Stimulated activated naive CD8-positive, alpha-beta T cell treated with anti-CD3 and anti-CD28 coated beads, Interleukin-15, Interleukin-2, amounts not matched to agents 100 ng/mL and 50 ng/mL, for 24 hours (primary cell): ENCODE measurements at regions not wholly inside any gene's neighbourhood (a gene's known extent, or its start where the extent isn't known, plus 50 kb on each side); places are given as distances from the start of the nearest gene placed in this dataset.

ENCODE experiments used
- H3K27ac Mint-ChIP-seq: one replicate; pipeline ENCODE4 v1.8.0; 2021; ENCODE audit warnings: mild to moderate bottlenecking, mixed read lengths
- H3K27me3 Mint-ChIP-seq: one replicate; pipeline ENCODE4 v1.8.0; 2021; ENCODE audit warnings: mixed read lengths
- H3K36me3 Mint-ChIP-seq: one replicate; pipeline ENCODE4 v1.8.0; 2021; ENCODE audit warnings: low read depth, mixed read lengths
- H3K4me1 Mint-ChIP-seq: one replicate; pipeline ENCODE4 v1.8.0; 2021; ENCODE audit warnings: low read depth, mixed read lengths
- H3K4me3 Mint-ChIP-seq: one replicate; pipeline ENCODE4 v1.8.0; 2021; ENCODE audit warnings: mild to moderate bottlenecking, mixed read lengths
- H3K9me3 Mint-ChIP-seq: one replicate; pipeline ENCODE4 v1.8.0; 2021; ENCODE audit warnings: mixed read lengths

DNA sequence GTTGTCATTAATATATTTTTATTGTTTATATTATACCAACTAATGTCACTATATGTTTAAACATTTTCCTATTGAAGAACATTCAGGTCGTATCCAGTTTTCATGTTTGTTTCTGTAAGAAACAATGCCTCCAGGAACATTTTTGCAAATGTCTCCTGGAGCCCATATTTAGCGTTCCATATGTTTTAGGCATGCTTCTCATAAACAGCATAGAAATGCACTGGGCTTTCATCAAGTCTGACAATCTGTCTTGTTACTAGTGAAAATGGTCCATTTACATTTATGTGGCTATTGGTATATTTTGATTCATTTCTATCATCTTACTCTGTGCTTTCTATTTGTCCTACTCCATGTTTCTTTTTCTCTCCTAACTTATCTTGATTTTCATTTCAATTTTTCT, 431.7 kb downstream of the TFAP2A start:
- Mint-ChIP-seq H3K27me3 (no peaks in the 10 kb centered on the region), H3K36me3 (no peaks in the 10 kb centered on the region), H3K27ac (no peak overlapping the region), H3K4me1 (no peaks in the 10 kb centered on the region), H3K4me3 (no peak overlapping the region), H3K9me3 (peaks cover 4% of the 10 kb centered on the region)

DNA sequence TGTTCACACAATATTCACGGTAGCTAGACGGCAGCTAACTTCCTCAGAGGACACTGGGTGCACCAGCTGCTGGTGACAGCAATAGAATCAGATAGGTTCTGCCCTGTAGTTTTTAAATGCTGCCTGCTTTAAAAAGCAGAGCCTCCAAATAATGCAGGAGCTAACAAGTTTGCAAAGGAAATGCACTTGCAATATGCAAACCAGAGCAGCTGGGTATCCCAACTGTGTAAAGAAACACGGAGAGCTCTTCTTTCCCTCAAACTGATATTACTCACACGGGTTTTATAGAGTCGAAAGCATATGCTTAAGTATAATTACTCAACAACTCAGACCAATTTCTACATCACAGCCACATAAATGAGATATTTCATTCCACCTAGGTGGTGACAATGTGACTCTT, 432.7 kb downstream of the TFAP2A start:
- H3K9me3 Mint-ChIP-seq = peaks cover 4% of the 10 kb centered on the region
- H3K4me3 Mint-ChIP-seq = no peak overlapping the region
- no peak overlapping the region for H3K27ac Mint-ChIP-seq
- no peaks in the 10 kb centered on the region for H3K4me1 Mint-ChIP-seq
- no peaks in the 10 kb centered on the region for H3K36me3 Mint-ChIP-seq
- H3K27me3 Mint-ChIP-seq = no peaks in the 10 kb centered on the region

DNA sequence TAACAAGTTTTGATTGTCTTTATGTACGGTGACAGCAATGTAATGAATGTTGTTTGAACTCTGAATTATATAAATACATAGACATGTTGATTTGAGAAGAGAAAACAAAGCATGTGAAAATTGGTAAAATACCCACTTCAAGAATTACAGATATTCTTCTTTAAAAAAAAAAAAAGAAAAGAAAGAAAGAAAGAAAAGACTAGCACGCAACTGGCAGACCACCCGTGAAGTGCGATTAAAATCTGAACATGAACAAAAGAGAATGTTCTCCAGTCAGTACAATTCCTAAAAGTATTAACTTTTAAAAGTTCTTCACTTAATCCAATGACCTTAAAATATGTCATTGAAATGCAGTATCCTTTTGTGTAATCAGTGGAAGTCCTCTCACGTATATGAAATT, 434.9 kb downstream of the TFAP2A start:
- Mint-ChIP-seq H3K4me3 (no peak overlapping the region), H3K36me3 (no peaks in the 10 kb centered on the region)

DNA sequence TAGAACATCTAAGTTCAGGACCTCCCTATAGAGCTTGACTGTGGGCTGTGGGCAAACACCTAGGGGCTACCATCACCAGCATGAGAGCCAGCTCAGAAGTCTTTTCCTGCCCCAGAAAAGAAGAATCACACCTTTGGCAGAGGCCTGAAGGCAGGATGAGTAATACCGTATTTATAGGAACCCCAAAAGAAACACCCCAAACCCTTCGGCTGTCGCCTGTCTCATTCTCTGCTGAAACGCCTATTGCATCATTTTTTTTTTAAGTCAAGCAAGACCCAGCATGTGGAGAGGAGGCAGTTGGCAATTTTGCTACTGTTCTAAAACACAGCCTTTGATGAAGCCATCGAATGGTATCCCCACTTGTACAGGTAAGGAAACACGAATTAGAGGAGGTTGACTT, 436.4 kb downstream of the TFAP2A start:
- Mint-ChIP-seq H3K4me3 (no peak overlapping the region), H3K27ac (no peak overlapping the region), H3K27me3 (no peaks in the 10 kb centered on the region), H3K36me3 (no peaks in the 10 kb centered on the region), H3K4me1 (no peaks in the 10 kb centered on the region), H3K9me3 (peaks cover 9% of the 10 kb centered on the region)

More for the DNA sequence above, 434.9 kb downstream of the TFAP2A start:
- Mint-ChIP-seq H3K4me1 (no peaks in the 10 kb centered on the region), H3K27ac (no peak overlapping the region), H3K9me3 (peaks cover 12% of the 10 kb centered on the region), H3K27me3 (no peaks in the 10 kb centered on the region)

DNA sequence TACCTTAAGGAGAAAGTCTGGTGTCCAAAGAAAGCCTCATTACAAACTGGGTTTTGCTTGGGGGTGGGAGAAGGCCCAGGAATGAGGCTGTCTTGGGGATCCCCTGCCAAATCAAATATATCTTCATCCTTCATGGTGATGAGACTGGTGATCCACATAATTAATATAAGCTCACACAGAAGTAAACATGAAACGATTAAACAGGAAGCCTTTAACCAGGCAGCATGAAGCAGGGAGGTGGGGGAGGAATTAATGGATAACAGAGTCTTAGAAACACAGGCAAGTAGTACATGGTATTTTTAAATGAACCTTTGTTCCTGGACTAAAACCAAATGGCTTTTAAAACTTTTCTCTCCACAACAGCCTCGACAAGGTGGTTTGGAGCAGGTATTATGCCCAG, 437.5 kb downstream of the TFAP2A start:
- no peaks in the 10 kb centered on the region for H3K27me3 Mint-ChIP-seq
- no peak overlapping the region for H3K4me3 Mint-ChIP-seq
- no peaks in the 10 kb centered on the region for H3K4me1 Mint-ChIP-seq
- H3K27ac Mint-ChIP-seq = no peak overlapping the region
- H3K36me3 Mint-ChIP-seq = no peaks in the 10 kb centered on the region
- H3K9me3 Mint-ChIP-seq = peaks cover 12% of the 10 kb centered on the region

DNA sequence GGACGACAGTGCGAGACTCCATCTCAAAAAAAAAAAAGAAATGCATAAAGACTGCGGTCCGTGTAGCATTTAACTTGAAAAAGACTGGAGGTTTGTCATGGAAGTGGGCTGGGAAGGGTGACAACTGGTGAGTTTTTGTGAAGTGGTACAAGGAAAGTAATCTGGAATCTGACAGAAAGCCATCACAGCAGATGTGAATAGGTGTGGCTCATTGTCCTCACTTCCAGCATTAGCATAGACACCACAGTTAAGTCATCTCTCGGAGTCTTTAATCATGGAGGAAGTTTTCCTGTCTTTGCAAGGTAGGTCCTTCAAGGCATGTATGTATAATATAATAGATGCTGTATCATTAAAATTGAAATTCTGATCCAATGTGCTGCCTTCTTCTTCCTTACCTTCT, 453.2 kb downstream of the TFAP2A start:
- no peak overlapping the region for H3K4me3 Mint-ChIP-seq
- H3K27ac Mint-ChIP-seq = no peak overlapping the region
- H3K9me3 Mint-ChIP-seq = peaks cover 11% of the 10 kb centered on the region
- no peaks in the 10 kb centered on the region for H3K4me1 Mint-ChIP-seq
- no peaks in the 10 kb centered on the region for H3K36me3 Mint-ChIP-seq
- H3K27me3 Mint-ChIP-seq = no peaks in the 10 kb centered on the region

DNA sequence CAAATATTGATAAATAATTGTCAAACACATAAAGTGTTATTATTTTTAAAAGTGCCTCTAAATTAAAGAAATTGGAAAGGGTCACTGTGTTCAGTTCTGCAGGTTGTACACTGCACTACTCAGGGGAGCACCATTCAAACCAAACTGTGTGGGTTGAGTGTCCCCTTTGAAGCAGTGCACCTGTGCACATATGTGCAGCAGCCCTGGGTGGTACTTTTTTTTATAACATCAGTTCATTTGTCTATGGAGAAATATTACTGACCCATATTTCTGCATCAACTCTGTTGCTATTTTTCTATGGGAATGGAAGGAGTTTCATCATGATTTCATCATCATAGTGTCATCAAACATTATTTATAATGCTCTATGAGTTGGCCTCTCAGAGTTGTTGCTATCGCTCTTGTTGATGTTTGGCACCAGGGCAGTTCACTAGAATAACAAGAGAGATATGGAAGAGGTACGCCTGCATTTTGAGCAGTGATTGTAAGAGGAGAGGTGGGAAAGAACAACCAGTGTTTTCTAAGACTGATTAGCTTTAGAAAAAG, 457.6 kb downstream of the TFAP2A start:
- H3K4me3 Mint-ChIP-seq = no peak overlapping the region
- H3K9me3 Mint-ChIP-seq = peaks cover 12% of the 10 kb centered on the region
- H3K4me1 Mint-ChIP-seq = no peaks in the 10 kb centered on the region
- H3K27me3 Mint-ChIP-seq = no peaks in the 10 kb centered on the region
- H3K36me3 Mint-ChIP-seq = no peaks in the 10 kb centered on the region
- no peak overlapping the region for H3K27ac Mint-ChIP-seq

DNA sequence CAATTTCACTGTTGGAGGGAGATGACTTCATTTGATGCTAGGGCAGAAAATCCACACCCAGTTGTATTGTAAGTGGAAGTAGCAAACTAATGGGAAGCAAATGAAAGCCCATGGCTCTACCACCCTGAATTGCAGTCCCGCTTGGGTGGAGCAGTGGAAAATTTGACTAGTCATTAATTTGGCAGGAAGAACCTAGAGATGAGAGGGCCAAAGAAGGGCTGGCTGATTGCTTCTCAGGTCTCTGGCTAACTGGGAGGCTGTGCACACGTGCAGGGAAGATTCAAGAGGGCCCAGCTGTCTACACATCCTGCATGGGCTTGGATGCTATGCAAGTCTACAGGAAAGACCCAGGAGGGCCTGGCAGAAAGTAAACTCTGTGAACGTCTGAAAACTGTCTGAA, 466.2 kb downstream of the TFAP2A start:
- H3K9me3 Mint-ChIP-seq = peaks cover 11% of the 10 kb centered on the region

DNA sequence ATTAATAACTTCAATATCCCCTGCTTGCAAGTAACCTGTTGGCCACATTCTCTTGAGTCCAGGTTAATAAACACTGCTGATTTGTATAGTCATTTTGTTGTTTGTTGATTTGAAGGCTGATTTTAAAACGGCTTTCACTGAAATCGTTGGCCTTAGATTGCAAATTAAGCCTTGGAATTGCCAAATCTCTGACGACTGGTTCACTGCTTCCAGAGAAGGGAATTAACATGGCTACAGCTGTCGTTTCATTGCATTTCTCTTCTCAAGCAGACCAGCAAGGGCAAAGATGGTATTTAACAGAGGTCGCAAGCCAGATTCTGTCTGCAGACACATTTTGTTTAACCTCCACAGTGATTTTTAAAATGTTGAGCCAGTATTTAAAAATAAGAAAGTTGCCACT, 470.9 kb downstream of the TFAP2A start:
- Mint-ChIP-seq H3K4me1 (no peaks in the 10 kb centered on the region), H3K9me3 (peaks cover 4% of the 10 kb centered on the region), H3K36me3 (no peaks in the 10 kb centered on the region), H3K27ac (no peak overlapping the region), H3K27me3 (no peaks in the 10 kb centered on the region), H3K4me3 (no peak overlapping the region)

More for the DNA sequence above, 466.2 kb downstream of the TFAP2A start:
- Mint-ChIP-seq H3K4me1 (no peaks in the 10 kb centered on the region), H3K27ac (no peak overlapping the region), H3K4me3 (no peak overlapping the region), H3K36me3 (no peaks in the 10 kb centered on the region), H3K27me3 (no peaks in the 10 kb centered on the region)

DNA sequence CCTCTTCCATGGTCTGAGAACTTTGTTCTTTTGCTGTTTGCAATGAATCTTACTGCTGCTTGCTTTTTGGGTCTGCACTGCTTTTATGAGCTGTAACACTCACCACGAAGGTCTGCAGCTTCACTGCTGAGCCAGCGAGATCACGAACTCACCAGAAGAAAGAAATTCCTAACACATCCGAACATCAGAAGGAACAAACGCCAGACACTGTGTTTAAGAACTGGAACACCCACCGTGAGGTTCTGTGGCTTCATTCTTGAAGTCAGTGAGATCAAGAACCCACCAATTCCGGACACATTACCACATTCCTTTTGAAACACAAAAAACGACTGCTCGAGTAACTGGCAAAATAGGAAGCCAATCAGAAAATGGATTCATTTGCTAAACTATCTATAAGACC, 471.8 kb downstream of the TFAP2A start:
- Mint-ChIP-seq H3K9me3 (peaks cover 3% of the 10 kb centered on the region), H3K4me1 (no peaks in the 10 kb centered on the region), H3K36me3 (no peaks in the 10 kb centered on the region), H3K4me3 (no peak overlapping the region), H3K27ac (no peak overlapping the region), H3K27me3 (no peaks in the 10 kb centered on the region)

DNA sequence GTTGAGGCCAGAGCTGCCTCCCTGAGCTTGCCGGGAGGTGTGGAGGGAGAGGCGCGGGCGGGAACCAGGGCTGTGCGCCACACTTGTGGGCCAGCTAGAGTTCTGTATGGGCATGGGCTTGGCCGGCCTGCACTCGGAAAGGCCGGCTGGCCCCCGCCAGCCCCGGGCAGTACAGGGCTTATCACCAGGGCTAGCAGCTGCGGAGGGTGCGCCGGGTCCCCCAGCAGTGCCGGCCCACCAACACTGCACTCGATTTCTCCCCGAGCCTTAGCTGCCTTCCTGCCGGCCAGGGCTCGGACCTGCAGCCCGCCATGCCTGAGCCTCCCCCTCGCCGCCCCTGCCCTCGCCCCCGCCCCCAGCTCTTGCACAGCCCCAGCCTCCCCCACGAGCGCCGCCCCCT, 472.7 kb downstream of the TFAP2A start:
- H3K27me3 Mint-ChIP-seq = no peaks in the 10 kb centered on the region
- H3K4me1 Mint-ChIP-seq = no peaks in the 10 kb centered on the region
- H3K9me3 Mint-ChIP-seq = no peaks in the 10 kb centered on the region
- no peak overlapping the region for H3K27ac Mint-ChIP-seq
- H3K4me3 Mint-ChIP-seq = no peak overlapping the region
- no peaks in the 10 kb centered on the region for H3K36me3 Mint-ChIP-seq

DNA sequence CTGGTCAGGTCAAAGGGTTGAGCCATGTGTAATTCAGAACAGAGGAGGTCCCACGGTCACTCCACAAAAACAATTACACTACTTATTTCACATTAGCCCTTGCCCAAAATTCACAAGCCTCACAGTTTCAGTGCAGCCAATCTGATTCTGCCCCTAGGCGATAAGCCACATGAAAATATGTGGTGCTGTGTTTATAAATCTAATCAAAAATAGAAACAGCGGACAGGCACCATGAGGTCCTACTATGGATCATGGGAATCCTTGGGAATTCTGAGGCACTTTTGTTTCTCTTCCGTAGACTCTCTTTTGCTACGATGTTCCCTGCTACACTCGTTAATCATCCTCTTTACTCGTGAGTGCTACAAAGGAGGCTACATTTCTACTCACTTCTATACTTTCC, 476.1 kb downstream of the TFAP2A start:
- Mint-ChIP-seq H3K4me1 (no peaks in the 10 kb centered on the region), H3K36me3 (no peaks in the 10 kb centered on the region)

DNA sequence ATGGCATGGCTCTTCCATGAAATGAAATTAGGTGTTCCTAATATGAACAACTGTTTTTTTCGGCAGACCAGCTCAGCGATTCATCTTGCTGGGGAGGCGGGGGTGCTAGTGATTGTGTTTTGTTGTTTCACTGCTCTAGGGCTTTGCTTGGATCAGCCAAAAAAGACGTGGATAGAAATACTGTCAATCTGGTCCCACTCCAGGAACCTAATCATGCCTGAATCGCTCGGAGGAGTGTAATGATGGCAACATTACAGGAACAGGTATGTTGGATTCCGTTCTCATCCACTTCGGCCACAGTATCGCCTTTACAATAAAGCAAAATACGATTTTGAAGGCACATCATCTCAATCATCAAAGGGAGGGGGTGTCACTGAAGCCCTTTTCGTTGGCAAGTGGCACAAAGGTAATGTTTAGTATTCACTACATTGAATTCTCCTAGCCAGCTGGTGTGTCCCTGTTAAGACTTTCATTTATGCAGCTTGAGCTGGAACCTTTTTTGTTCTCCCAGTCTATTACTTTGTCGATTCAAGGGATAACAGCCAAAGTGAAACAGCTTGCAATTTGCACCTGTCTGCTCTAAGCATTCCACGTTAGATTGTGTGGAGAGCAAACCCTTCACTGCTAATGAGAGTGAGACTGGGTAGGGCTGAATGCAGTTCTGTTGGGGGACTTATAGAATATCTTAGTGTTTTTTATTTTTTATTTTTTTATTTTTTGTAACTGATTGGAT, 477.7 kb downstream of the TFAP2A start:
- no peaks in the 10 kb centered on the region for H3K27me3 Mint-ChIP-seq
- H3K36me3 Mint-ChIP-seq = no peaks in the 10 kb centered on the region
- H3K4me1 Mint-ChIP-seq = no peaks in the 10 kb centered on the region
- H3K9me3 Mint-ChIP-seq = no peaks in the 10 kb centered on the region
- no peak overlapping the region for H3K27ac Mint-ChIP-seq
- H3K4me3 Mint-ChIP-seq = no peak overlapping the region

More for the DNA sequence above, 476.1 kb downstream of the TFAP2A start:
- Mint-ChIP-seq H3K4me3 (no peak overlapping the region), H3K9me3 (no peaks in the 10 kb centered on the region), H3K27me3 (no peaks in the 10 kb centered on the region), H3K27ac (no peak overlapping the region)

DNA sequence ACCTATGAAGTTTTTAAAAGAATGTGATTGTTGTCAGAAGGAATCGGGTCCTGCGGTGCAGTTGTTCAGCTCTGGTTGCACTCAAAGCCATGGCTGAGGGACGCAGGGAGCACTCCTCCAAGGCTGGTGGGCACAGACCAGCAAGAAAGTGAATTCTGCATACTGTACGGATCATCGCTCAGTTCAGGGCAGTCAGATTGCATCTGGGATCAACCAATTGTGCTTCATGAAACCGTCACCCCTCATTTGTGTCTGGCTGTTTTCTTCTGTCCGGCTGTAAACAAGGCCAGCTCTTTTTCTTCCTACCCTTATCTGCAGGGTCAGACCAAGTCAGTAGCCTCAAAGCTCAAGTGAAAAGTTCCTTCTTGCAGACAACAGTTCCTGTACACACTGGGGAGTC, 478.3 kb downstream of the TFAP2A start:
- Mint-ChIP-seq H3K9me3 (no peaks in the 10 kb centered on the region), H3K4me1 (no peaks in the 10 kb centered on the region), H3K27ac (no peak overlapping the region), H3K27me3 (no peaks in the 10 kb centered on the region), H3K36me3 (no peaks in the 10 kb centered on the region), H3K4me3 (no peak overlapping the region)

DNA sequence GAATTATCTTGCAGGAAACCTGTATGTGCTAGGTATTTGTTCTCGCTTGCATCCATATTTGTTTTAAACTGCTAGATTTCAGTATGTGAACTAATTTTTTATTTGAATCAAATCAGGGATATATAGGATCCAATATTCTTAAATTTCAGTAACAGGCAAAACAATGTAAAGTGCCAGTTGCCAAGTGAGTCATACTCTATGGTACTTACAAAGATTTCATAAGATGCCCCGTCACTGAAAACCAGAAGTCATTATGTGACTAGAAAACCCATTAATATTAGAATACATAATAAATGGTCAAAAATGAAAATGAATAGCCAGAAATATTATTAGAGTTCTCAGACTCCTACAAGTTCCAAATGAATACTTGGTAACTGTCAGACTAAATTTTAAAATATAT, 481.2 kb downstream of the TFAP2A start:
- Mint-ChIP-seq H3K4me3 (no peak overlapping the region), H3K4me1 (no peaks in the 10 kb centered on the region), H3K27ac (no peak overlapping the region), H3K27me3 (no peaks in the 10 kb centered on the region), H3K9me3 (no peaks in the 10 kb centered on the region), H3K36me3 (no peaks in the 10 kb centered on the region)

DNA sequence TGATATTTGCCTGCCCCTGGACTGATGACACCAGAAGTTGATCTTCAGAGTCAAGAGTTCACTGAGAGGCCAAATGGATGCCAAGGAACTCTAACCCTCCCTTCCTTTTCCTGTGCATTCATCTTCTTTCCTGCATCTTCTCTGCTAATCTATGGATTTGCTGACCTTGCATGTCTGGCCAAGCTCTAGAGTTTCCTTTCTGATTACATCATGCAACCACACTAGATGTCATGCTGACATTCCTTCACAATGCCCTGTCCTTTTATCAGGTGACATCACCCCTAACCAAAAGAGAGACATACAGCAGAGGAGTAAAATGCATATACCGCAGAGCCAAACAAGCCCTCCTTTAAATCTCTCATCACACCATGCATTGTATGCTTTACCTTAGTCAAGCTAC, 487.6 kb downstream of the TFAP2A start:
- no peaks in the 10 kb centered on the region for H3K27me3 Mint-ChIP-seq
- H3K9me3 Mint-ChIP-seq = peaks cover 19% of the 10 kb centered on the region
- no peaks in the 10 kb centered on the region for H3K36me3 Mint-ChIP-seq
- H3K27ac Mint-ChIP-seq = no peak overlapping the region
- no peaks in the 10 kb centered on the region for H3K4me1 Mint-ChIP-seq
- no peak overlapping the region for H3K4me3 Mint-ChIP-seq
